HCT116 (cell line): ENCODE measurements at regions not wholly inside any gene's neighbourhood (a gene's known extent, or its start where the extent isn't known, plus 50 kb on each side); places are given as distances from the start of the nearest gene placed in this dataset.

Experiments used
- JUND ChIP-seq: IDR thresholded peaks from 2 replicates; pipeline ENCODE4 v1.6.1; 2012
- POLR2AphosphoS5 ChIP-seq: IDR thresholded peaks from 2 replicates; pipeline ENCODE4 v1.6.1; 2011; ENCODE audit warnings: mild to moderate bottlenecking, low read depth, low read length, moderate library complexity
- SRF ChIP-seq: IDR thresholded peaks from 2 replicates; pipeline ENCODE4 v1.6.1; 2012; ENCODE audit warnings: low read depth
- ZNF274 ChIP-seq: fragments of 200-500 bp; sonication (Bioruptor generic); IDR thresholded peaks from 2 replicates; pipeline ENCODE4 v1.6.1; 2014; ENCODE audit warnings: mild to moderate bottlenecking, low read depth, low read length, inconsistent platforms
- TF ChIP-seq, protein P1 (sequence below), 3 experiments: fragments of 200-600 bp in 1 of 3; sonication (generic) in 1 of 3; IDR thresholded peaks in 2 of 3; conservative IDR thresholded peaks in 1 of 3; 2 replicates each; pipeline ENCODE4 v1.5.1; 2012 to 2017; ENCODE audit warnings: low read depth in 2 of 3, low read length in 2 of 3, antibody characterized with exemption in 1 of 3, borderline replicate concordance in 1 of 3, control low read depth in 1 of 3, mild to moderate bottlenecking in 1 of 3, mixed read lengths in 1 of 3, mixed run types in 1 of 3, moderate library complexity in 1 of 3; ENCODE audit not compliant: insufficient read depth in 1 of 3
- TF ChIP-seq, protein P2 (sequence below): IDR thresholded peaks from 2 replicates; pipeline ENCODE4 v1.6.1; 2012
- TF ChIP-seq, protein P3 (sequence below): IDR thresholded peaks from 2 replicates; pipeline ENCODE4 v1.6.1; 2012

DNA sequence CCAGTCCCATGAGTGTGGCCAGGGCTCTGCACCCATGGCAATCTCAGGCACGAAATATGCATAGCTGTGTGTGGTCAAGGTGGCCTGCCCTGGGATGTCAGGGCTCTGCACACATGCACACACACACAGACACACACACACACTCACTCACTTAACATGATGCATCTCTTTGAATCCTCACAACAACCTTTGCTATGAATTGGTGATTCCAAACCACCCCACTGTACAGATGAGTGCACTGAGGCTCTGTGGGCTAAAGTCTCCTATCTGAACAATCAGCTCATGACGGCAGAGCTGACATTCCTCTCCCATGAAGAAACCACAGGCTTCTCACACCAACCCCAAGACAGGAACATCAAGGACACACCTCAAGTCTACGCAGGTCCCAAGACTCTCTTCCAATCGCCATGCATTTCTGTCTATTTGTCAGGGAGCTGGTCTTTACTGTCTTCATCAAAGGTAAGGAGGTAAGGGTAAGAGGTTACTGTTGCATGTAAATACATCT lies 131.6 kb downstream of the ETS2 start:
- TF ChIP-seq, protein P1, sequence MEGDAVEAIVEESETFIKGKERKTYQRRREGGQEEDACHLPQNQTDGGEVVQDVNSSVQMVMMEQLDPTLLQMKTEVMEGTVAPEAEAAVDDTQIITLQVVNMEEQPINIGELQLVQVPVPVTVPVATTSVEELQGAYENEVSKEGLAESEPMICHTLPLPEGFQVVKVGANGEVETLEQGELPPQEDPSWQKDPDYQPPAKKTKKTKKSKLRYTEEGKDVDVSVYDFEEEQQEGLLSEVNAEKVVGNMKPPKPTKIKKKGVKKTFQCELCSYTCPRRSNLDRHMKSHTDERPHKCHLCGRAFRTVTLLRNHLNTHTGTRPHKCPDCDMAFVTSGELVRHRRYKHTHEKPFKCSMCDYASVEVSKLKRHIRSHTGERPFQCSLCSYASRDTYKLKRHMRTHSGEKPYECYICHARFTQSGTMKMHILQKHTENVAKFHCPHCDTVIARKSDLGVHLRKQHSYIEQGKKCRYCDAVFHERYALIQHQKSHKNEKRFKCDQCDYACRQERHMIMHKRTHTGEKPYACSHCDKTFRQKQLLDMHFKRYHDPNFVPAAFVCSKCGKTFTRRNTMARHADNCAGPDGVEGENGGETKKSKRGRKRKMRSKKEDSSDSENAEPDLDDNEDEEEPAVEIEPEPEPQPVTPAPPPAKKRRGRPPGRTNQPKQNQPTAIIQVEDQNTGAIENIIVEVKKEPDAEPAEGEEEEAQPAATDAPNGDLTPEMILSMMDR (IDR thresholded peaks at IDR 0.05 in 2 of 3, conservative IDR thresholded peaks at IDR 0.05 in 1 of 3; ENCODE audit: borderline replicate concordance in 1 of 3, insufficient read depth in 1 of 3, low read depth in 2 of 3, low read length in 2 of 3), result no peak
- TF ChIP-seq, protein P2, sequence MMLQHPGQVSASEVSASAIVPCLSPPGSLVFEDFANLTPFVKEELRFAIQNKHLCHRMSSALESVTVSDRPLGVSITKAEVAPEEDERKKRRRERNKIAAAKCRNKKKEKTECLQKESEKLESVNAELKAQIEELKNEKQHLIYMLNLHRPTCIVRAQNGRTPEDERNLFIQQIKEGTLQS, result no peak
- no peak for TF ChIP-seq SRF
- TF ChIP-seq POLR2AphosphoS5, result no peak
- no peak for TF ChIP-seq ZNF274
- no peak for TF ChIP-seq JUND
- TF ChIP-seq, protein P3, sequence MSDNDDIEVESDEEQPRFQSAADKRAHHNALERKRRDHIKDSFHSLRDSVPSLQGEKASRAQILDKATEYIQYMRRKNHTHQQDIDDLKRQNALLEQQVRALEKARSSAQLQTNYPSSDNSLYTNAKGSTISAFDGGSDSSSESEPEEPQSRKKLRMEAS, result no peak
